HG03025 (cell line): ENCODE measurements at regions not wholly inside any gene's neighbourhood (a gene's known extent, or its start where the extent isn't known, plus 50 kb on each side); places are given as distances from the start of the nearest gene placed in this dataset.

Experiments
- ATAC-seq: cut with Tn5 transposase; IDR thresholded peaks from one replicate; pipeline ENCODE4 v1.9.1; 2021; ENCODE audit warnings: mild to moderate bottlenecking, moderate library complexity; ENCODE audit not compliant: unreplicated experiment, low FRiP score

GRCh38 chr11:29783506-29783905 is 233.3 kb downstream of the KCNA4 start:
- no peak for ATAC-seq

- ATAC-seq, result no peak
Measured at GRCh38 chr11:29782447-29782846, 234.4 kb downstream of the KCNA4 start.

GRCh38 chr11:29781268-29781667 is 235.6 kb downstream of the KCNA4 start:
- ATAC-seq, result no peak

- ATAC-seq, result no peak
Measured at GRCh38 chr11:29780756-29781155, 236.1 kb downstream of the KCNA4 start.

- no peak for ATAC-seq
Measured at GRCh38 chr11:29773656-29774264, 243.1 kb downstream of the KCNA4 start.

- ATAC-seq, result no peak
Measured at GRCh38 chr11:29756871-29757270, 260.0 kb downstream of the KCNA4 start.

GRCh38 chr11:29755474-29755873 is 261.4 kb downstream of the KCNA4 start:
- ATAC-seq, result no peak

- no peak for ATAC-seq
Measured at GRCh38 chr11:29751618-29752017, 265.2 kb downstream of the KCNA4 start.

- ATAC-seq, result no peak
Measured at GRCh38 chr11:29750392-29750791, 266.4 kb downstream of the KCNA4 start.

GRCh38 chr11:29734287-29734686 is 282.5 kb downstream of the KCNA4 start:
- ATAC-seq, result no peak

GRCh38 chr11:29713831-29714320 is 303.0 kb downstream of the KCNA4 start:
- ATAC-seq, result no peak

- no peak for ATAC-seq
Measured at GRCh38 chr11:29712616-29713015, 304.2 kb downstream of the KCNA4 start.

- no peak for ATAC-seq
Measured at GRCh38 chr11:29707924-29708323, 308.9 kb downstream of the KCNA4 start.

GRCh38 chr11:29685361-29685760 is 331.5 kb downstream of the KCNA4 start:
- ATAC-seq, result no peak

GRCh38 chr11:29682856-29683255 is 334.0 kb downstream of the KCNA4 start:
- no peak for ATAC-seq

GRCh38 chr11:29679996-29680395 is 336.8 kb downstream of the KCNA4 start:
- peak; percentile 99 for ATAC-seq

- no peak for ATAC-seq
Measured at GRCh38 chr11:29676993-29677392, 339.8 kb downstream of the KCNA4 start.

- no peak for ATAC-seq
Measured at GRCh38 chr11:29669310-29669709, 347.5 kb downstream of the KCNA4 start.

GRCh38 chr11:29657709-29658108 is 359.1 kb downstream of the KCNA4 start:
- no peak for ATAC-seq

GRCh38 chr11:29656597-29656996 is 360.2 kb downstream of the KCNA4 start:
- ATAC-seq, result no peak

GRCh38 chr11:29645373-29645772 is 371.5 kb downstream of the KCNA4 start:
- ATAC-seq, result no peak

- ATAC-seq, result no peak
Measured at GRCh38 chr11:29641201-29641600, 375.6 kb downstream of the KCNA4 start.

GRCh38 chr11:29634744-29635143 is 382.1 kb downstream of the KCNA4 start:
- ATAC-seq, result no peak
